Activated CD8-positive, alpha-beta memory T cell treated with anti-CD3 and anti-CD28 coated beads, Interleukin-2, amount 10 ng/mL, durations not matched to agents 7 days and 5 days (primary cell): ENCODE measurements at regions not wholly inside any gene's neighbourhood (a gene's known extent, or its start where the extent isn't known, plus 50 kb on each side); places are given as distances from the start of the nearest gene placed in this dataset.

ENCODE experiments used
- ATAC-seq: fragments of 150-1000 bp; cut with Tn5 transposase; one replicate; pipeline ENCODE4 v1.10.0; 2021; ENCODE audit warnings: moderate library complexity
- CTCF ChIA-PET: fragments of 350-600 bp; sonication (Branson Sonifier 250); formaldehyde crosslinking; loops from one replicate; lab custom pipeline; 2021; ENCODE audit warnings: antibody characterized with exemption; lab: Charles Lee
- DNase-seq: peaks from one replicate; pipeline ENCODE4 v3.0.0-alpha.2; 2020
- H3K27ac Mint-ChIP-seq: one replicate; pipeline ENCODE4 v1.8.0; 2021; ENCODE audit warnings: mild to moderate bottlenecking, mixed read lengths
- H3K27me3 Mint-ChIP-seq: one replicate; pipeline ENCODE4 v1.8.0; 2021; ENCODE audit warnings: mixed read lengths
- H3K36me3 Mint-ChIP-seq: one replicate; pipeline ENCODE4 v1.8.0; 2021; ENCODE audit warnings: mild to moderate bottlenecking, mixed read lengths
- H3K4me1 Mint-ChIP-seq: one replicate; pipeline ENCODE4 v1.8.0; 2021; ENCODE audit warnings: mixed read lengths
- H3K4me3 Mint-ChIP-seq: one replicate; pipeline ENCODE4 v1.8.0; 2021; ENCODE audit warnings: mild to moderate bottlenecking, moderate library complexity, mixed read lengths
- H3K9me3 Mint-ChIP-seq: one replicate; pipeline ENCODE4 v1.8.0; 2022; ENCODE audit warnings: low read depth, mixed read lengths

DNA sequence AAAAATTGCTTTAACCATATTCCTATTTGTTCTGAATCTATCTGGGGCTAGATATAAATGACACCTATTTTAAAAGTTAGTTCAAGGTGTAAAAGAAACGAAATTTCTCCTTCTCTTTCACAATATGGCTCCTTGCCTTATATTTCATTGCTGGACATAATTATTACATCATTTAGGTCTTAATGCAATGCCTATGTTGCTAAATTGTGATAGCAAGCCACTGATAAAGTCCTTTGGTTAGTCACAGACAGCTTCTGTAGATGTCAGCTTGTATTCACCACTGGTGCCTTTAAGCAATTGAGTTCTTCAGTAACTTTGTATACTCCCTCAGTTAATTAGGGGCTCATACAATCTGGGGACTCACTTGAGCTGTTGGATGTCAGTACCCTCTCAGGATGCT lies 1236.6 kb downstream of the GATA3 start:
- CTCF ChIA-PET, result no interaction called here
- no peak for ATAC-seq

DNA sequence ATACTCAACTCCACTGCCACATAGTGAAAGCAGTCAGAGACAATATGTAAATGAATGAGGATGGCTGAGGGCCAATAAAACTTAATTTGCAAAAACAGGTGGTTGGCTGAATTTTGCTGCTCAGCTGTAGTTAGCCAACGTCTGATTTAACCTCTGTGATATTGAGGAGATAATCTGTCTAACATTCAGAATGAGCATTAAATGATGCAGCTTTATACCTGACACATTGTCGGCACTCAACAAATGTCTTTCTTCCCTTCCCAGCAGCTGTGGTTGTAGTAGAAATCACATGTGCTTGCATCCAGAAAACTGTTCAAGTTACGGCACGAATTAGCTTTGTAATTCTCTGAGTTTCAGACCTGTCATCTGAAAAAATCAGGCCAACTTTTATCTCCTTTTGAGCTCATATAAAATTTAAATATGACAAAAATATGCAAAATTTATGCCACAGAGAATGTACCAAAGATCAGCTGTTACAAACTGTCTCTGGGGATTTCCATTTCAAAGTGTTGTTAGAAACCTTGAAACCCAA lies 1239.7 kb downstream of the GATA3 start:
- peaks cover 2% of the 10 kb centered on the region for H3K36me3 Mint-ChIP-seq
- H3K27me3 Mint-ChIP-seq, result peaks cover 26% of the 10 kb centered on the region
- no peaks in the 10 kb centered on the region for H3K9me3 Mint-ChIP-seq
- CTCF ChIA-PET, result no interaction called here
- no peak overlapping the region for H3K27ac Mint-ChIP-seq
- no peak overlapping the region for H3K4me3 Mint-ChIP-seq
- H3K4me1 Mint-ChIP-seq, result peaks cover 24% of the 10 kb centered on the region
- no peak for DNase-seq
- no peak for ATAC-seq

More for the DNA sequence above, 1236.6 kb downstream of the GATA3 start:
- Mint-ChIP-seq H3K27me3 (peaks cover 26% of the 10 kb centered on the region), H3K36me3 (peaks cover 2% of the 10 kb centered on the region), H3K27ac (no peak overlapping the region), H3K4me1 (peaks cover 21% of the 10 kb centered on the region), H3K9me3 (no peaks in the 10 kb centered on the region), H3K4me3 (no peak overlapping the region)
- no peak for DNase-seq

DNA sequence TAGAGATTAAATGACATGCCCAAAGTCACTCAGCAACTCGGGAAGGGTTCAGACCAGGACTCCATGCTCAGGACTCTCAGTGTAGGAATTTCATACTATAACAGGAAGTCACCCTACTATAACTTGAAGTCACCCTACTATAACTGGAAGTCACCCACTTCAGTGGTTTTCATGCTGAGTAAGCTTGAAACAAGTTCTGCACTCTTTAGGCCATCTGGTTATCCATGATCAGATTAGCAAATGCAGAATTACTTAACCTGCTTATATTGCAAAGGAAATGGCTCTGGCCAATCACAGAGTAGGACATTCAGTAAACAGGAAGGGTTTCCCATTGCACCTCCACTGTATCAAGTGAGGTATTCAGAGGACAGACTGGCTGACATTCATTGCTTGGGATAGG lies 1240.4 kb downstream of the GATA3 start:
- DNase-seq (peak; percentile 45), ATAC-seq (peak; percentile 94)
- Mint-ChIP-seq H3K4me1 (peaks cover 24% of the 10 kb centered on the region), H3K27me3 (peaks cover 23% of the 10 kb centered on the region), H3K9me3 (no peaks in the 10 kb centered on the region), H3K4me3 (no peak overlapping the region), H3K36me3 (peaks cover 2% of the 10 kb centered on the region), H3K27ac (no peak overlapping the region)
- CTCF ChIA-PET, result interaction anchor here (1.0 to 1.6 kb wide), 2 partner anchors 10 to 17 kb away, joined by 3 to 5 read pairs; no protein-coding TSS in a partner anchor

DNA sequence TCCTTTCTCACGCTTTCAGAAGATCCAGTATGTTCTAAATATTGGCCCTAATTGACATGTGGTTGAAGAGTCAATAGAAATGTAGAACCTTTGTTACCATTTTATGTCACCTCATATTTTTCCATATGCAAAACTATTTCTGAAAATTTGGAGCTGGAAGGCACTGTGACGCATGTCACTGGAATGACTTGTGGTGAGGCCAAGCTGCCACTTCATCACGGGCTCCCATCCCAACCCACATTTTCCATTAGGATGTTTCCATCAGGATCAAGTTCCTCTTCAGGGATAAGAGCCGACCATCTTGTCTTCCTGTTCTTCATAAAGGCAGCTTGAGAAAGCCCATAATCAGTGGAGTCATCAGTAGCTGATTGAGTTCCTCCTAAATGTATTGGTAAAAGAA lies 1241.7 kb downstream of the GATA3 start:
- CTCF ChIA-PET, result interaction anchor here (1.6 kb wide), 1 partner anchor 8 kb away, joined by 5 read pairs; no protein-coding TSS in a partner anchor
- Mint-ChIP-seq H3K27me3 (peaks cover 13% of the 10 kb centered on the region), H3K27ac (no peak overlapping the region), H3K36me3 (peaks cover 2% of the 10 kb centered on the region), H3K4me1 (peaks cover 24% of the 10 kb centered on the region), H3K4me3 (no peak overlapping the region), H3K9me3 (no peaks in the 10 kb centered on the region)
- no peak for DNase-seq
- no peak for ATAC-seq

DNA sequence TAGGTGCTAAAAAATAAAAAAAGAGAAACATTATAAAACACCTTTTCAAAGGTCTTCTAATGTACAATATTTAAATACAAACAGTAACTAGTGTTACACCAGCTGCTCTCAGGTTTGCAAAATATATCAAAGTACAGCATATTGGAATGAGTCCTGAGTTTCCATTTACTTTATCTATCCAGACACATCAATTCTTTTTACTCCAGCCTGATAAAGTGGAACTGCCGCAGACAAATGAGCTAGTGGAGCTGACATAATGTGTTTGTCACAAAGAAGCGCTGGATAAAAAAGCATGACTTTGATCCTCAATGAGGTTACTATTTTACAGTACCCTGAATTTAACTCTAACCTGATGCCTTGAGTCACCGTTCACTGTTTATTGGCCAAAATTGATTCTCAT lies 1243.1 kb downstream of the GATA3 start:
- DNase-seq (no peak), ATAC-seq (no peak)
- Mint-ChIP-seq H3K9me3 (no peaks in the 10 kb centered on the region), H3K4me3 (no peak overlapping the region), H3K36me3 (peaks cover 2% of the 10 kb centered on the region), H3K4me1 (peaks cover 24% of the 10 kb centered on the region), H3K27ac (no peak overlapping the region), H3K27me3 (peaks cover 8% of the 10 kb centered on the region)
- CTCF ChIA-PET, result no interaction called here

DNA sequence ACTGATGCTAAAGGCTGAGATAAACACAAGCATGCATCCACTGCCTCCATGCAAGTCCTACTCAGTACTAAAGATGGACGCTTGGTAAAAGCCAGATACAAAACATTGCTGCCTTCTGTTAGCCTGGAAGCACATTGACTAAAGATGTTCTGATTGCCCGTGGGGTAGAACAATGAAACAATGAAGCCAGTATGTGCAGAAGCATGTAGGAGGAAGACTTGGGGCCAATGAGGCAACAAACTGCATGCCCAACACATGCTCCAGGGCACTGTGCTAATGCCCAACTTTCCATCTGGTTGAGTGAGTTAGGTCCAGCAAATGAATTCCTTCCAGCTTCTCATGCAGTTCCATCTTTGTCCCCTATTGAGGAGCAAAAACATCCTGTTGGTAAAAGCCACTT lies 1245.5 kb downstream of the GATA3 start:
- Mint-ChIP-seq H3K9me3 (no peaks in the 10 kb centered on the region), H3K4me1 (peaks cover 10% of the 10 kb centered on the region), H3K27ac (no peak overlapping the region), H3K36me3 (no peaks in the 10 kb centered on the region), H3K4me3 (no peak overlapping the region), H3K27me3 (peaks cover 11% of the 10 kb centered on the region)
- DNase-seq (no peak), ATAC-seq (no peak)
- CTCF ChIA-PET, result no interaction called here

DNA sequence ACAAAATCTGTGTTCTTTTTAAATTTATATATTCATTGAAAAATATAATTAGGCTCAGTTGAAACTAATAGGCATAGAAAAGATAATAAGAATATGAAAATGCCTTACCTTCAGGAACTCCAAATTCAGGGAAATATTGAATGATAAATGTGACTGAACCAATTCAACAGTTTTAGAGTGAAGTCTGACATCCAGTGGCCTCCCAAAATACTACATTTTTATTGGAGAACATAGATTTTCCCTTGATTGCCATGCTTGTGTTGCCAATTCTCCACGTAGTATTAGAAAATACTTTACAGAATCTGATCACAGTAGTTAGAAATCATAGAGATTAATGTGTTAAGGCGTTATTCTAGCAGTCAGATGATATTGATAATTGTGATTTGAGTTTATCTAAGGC lies 1246.7 kb downstream of the GATA3 start:
- Mint-ChIP-seq H3K27ac (no peak overlapping the region), H3K36me3 (no peaks in the 10 kb centered on the region), H3K4me3 (no peak overlapping the region), H3K4me1 (peaks cover 3% of the 10 kb centered on the region), H3K27me3 (peaks cover 15% of the 10 kb centered on the region), H3K9me3 (no peaks in the 10 kb centered on the region)
- CTCF ChIA-PET, result no interaction called here
- ATAC-seq (no peak), DNase-seq (no peak)

DNA sequence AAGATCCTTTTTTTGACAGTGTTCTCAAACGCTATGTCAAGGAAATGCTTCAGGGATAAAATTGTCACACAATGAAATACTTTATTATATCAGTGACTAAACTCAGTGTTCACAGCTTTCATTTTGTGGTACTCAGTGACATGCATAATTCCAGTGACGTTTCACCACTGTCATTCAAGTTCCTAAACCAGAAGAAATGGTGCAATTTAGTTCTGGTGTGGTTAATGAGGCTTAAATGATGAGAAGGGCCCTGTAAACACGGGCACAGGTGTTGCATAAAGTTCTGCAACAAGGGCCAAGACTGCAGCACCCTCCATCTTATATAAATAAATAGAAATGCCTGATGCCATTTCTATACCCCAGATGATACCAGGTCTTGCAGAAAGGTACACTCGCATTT lies 1247.1 kb downstream of the GATA3 start:
- H3K4me3 Mint-ChIP-seq, result no peak overlapping the region
- CTCF ChIA-PET, result interaction anchor here (0.6 kb wide), 1 partner anchor 1181 kb away, joined by 3 read pairs; no protein-coding TSS in a partner anchor
- no peaks in the 10 kb centered on the region for H3K9me3 Mint-ChIP-seq
- peaks cover 15% of the 10 kb centered on the region for H3K27me3 Mint-ChIP-seq
- DNase-seq (no peak), ATAC-seq (no peak)
- no peaks in the 10 kb centered on the region for H3K36me3 Mint-ChIP-seq
- no peaks in the 10 kb centered on the region for H3K4me1 Mint-ChIP-seq
- H3K27ac Mint-ChIP-seq, result no peak overlapping the region

DNA sequence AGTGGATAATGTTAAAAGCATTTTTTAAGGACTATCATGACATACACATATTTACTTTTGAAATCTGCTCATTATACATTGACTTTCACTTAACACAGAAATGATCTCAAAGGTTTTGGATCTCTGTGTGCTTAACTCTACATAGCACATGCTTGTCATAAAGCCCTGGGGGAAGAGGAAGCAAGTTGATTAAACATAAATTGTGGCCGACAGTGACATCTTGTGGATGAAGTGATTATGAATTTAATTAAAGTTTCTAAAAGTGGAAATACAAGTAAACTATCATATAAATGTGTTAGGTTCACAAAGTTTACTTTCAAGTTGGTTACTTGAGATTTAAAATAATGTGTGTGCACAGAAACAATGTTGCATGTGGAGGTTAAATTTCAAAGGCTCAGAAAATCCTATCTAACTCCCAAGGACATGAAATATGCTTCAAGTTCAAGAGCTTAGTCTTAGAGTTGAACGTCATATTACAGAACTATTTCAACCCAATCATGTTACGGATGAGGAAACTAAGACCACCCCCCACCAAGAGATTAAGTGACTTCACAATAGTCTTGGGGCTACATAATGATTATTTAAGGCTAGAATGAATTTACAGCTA lies 1247.8 kb downstream of the GATA3 start:
- ATAC-seq, result no peak

DNA sequence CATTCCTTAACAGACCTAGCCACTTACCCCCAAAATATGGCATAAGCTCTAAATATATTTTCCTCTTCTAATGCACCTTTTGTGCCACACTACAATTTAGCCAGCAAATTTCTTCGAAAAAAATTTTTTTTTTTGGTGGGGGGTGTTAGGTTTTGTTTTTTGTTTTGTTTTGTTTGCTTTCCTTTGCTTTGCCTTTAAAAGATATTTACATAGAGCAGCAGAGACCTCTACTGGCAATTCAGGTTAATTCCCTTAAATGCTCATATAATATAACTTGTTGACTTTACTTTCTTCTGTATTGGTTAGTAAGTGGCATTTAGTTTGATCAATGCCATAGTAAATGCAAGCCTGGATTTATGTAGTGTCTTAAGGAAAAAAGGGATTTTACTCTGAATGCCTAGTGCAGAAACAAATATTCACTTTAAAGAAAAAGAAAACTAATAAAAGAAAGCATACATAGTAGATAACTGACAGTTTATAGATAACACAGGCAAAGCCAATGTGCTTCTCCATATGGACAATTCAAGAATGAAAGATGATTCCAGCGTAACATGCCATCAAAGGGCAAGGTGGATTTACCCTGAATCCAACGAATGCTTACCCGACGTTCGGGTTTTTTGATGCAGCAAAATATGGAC lies 1250.6 kb downstream of the GATA3 start:
- no peak overlapping the region for H3K27ac Mint-ChIP-seq
- no peaks in the 10 kb centered on the region for H3K36me3 Mint-ChIP-seq
- peaks cover 27% of the 10 kb centered on the region for H3K27me3 Mint-ChIP-seq
- no peak for DNase-seq
- H3K4me1 Mint-ChIP-seq, result no peaks in the 10 kb centered on the region
- CTCF ChIA-PET, result interaction anchor here (2.0 kb wide), 1 partner anchor 9 kb away, joined by 5 read pairs; no protein-coding TSS in a partner anchor
- no peak overlapping the region for H3K4me3 Mint-ChIP-seq
- peak; percentile 33 for ATAC-seq
- no peaks in the 10 kb centered on the region for H3K9me3 Mint-ChIP-seq

More for the DNA sequence above, 1247.8 kb downstream of the GATA3 start:
- peaks cover 17% of the 10 kb centered on the region for H3K27me3 Mint-ChIP-seq
- no peak overlapping the region for H3K4me3 Mint-ChIP-seq
- no peaks in the 10 kb centered on the region for H3K9me3 Mint-ChIP-seq
- no peak for DNase-seq
- CTCF ChIA-PET, result interaction anchor here (0.6 to 0.9 kb wide), 2 partner anchors 94 to 1182 kb away, joined by 3 to 5 read pairs; no protein-coding TSS in a partner anchor
- no peak overlapping the region for H3K27ac Mint-ChIP-seq
- H3K36me3 Mint-ChIP-seq, result no peaks in the 10 kb centered on the region
- H3K4me1 Mint-ChIP-seq, result no peaks in the 10 kb centered on the region

DNA sequence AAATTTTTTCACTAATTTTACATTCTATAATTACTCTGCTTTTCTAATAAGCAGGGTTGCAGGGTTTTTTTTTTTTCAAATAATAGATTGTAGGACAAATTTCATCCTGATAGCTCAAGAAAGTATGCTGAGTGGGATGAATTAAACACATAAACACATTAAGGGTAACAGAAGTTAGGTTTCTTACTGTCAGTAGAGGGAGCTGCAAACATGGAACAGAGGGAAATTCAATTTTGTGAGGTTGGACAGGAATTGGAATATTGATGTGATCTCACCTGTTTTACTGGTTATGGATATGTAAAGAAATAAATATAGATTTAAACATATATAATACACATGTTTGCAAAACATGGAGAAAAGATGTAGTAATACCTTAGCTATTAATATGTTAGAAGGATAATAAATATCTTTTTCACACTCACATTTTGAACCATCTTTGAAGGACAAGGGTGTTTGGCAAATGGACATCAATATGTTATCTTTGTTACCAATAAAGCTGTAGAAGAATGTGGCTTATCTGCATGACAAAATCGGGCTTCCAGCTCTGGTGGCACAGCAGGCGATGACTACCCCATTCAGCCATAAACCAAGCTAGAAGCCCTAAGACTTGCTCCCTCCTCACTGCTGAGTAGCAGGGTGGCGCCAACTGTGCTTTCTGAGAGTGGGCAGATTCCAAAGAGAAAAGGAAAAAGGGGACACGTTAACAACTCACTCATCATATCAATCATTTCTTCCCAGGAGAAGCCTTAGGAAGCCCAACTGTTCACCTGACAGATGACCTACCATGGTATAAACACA lies 1257.4 kb downstream of the GATA3 start:
- H3K27ac Mint-ChIP-seq, result no peak overlapping the region
- CTCF ChIA-PET, result interaction anchor here (0.7 kb wide), 1 partner anchor 17 kb away, joined by 3 read pairs; no protein-coding TSS in a partner anchor
- DNase-seq, result no peak
- no peak for ATAC-seq
- no peaks in the 10 kb centered on the region for H3K9me3 Mint-ChIP-seq
- H3K27me3 Mint-ChIP-seq, result peaks cover 35% of the 10 kb centered on the region
- H3K4me3 Mint-ChIP-seq, result no peak overlapping the region
- no peaks in the 10 kb centered on the region for H3K36me3 Mint-ChIP-seq
- H3K4me1 Mint-ChIP-seq, result no peaks in the 10 kb centered on the region

DNA sequence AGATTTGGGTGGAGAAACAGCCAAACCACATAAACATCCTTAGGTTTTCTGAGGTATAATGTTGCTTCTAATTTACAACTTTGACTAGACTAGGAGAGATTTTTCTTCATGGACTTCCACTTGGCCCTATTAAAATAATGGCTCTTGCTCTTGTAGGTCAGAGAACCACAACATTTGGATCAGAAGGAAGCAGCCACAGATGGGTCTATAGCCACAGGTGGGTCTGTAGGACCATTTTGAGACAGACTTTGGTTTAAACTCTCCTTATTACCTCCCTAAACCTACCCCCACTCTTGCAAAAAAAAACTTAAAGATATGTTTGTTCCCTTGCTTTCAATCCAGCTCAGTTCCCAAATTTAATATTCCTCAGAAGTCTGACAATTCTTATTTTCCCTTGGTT lies 1260.8 kb downstream of the GATA3 start:
- H3K36me3 Mint-ChIP-seq, result no peaks in the 10 kb centered on the region
- no peaks in the 10 kb centered on the region for H3K4me1 Mint-ChIP-seq
- H3K4me3 Mint-ChIP-seq, result no peak overlapping the region
- peaks cover 25% of the 10 kb centered on the region for H3K27me3 Mint-ChIP-seq
- ATAC-seq (no peak), DNase-seq (no peak)
- no peaks in the 10 kb centered on the region for H3K9me3 Mint-ChIP-seq
- CTCF ChIA-PET, result no interaction called here
- H3K27ac Mint-ChIP-seq, result no peak overlapping the region

DNA sequence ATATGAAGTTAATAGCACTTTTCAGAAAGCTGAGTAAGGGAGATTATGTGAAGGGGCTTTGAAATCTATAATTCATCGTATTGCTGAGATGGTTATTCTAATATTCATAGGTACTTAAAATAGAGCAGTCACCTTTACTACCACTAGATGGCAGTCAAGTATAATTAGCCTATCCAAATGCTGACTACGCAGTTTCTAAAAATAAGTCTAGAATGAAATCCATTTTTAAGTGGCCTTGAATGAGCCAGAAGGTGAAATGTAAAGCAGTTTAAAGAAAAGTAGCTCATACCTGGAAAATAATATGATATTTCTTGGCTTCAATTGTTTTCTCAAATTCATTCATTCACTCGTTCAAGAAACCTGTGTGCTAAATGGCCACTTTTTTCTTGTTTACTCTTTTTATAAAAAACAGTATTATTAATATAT lies 1277.1 kb downstream of the GATA3 start:
- Mint-ChIP-seq H3K4me1 (no peaks in the 10 kb centered on the region), H3K4me3 (no peak overlapping the region), H3K27ac (no peak overlapping the region), H3K9me3 (no peaks in the 10 kb centered on the region), H3K27me3 (peaks cover 15% of the 10 kb centered on the region), H3K36me3 (no peaks in the 10 kb centered on the region)
- DNase-seq (no peak), ATAC-seq (peak; percentile 49)
- CTCF ChIA-PET, result interaction anchor here (0.5 to 0.8 kb wide), 2 partner anchors 8 to 1131 kb away, joined by 3 read pairs; no protein-coding TSS in a partner anchor
